BE2C (cell line): ENCODE measurements at regions not wholly inside any gene's neighbourhood (a gene's known extent, or its start where the extent isn't known, plus 50 kb on each side); places are given as distances from the start of the nearest gene placed in this dataset.

Source experiments
- DNase-seq: peaks from one replicate; pipeline ENCODE4 v3.0.0-alpha.2; 2020
- H3K27me3 ChIP-seq: fragments of 250-450 bp; sonication (Bioruptor Pico); 2 replicates; pipeline ENCODE4 v1.5.1; 2020; ENCODE audit warnings: mild to moderate bottlenecking
- H3K36me3 ChIP-seq: fragments of 250-450 bp; sonication (Bioruptor Pico); 2 replicates; pipeline ENCODE4 v1.5.1; 2020; ENCODE audit warnings: mild to moderate bottlenecking
- H3K4me1 ChIP-seq: fragments of 250-450 bp; sonication (Bioruptor Pico); 2 replicates; pipeline ENCODE4 v1.5.1; 2020
- H3K4me3 ChIP-seq: 2 replicates; pipeline ENCODE4 v1.5.1; 2011; ENCODE audit warnings: low read depth, low read length
- H3K9me3 ChIP-seq: fragments of 250-450 bp; sonication (Bioruptor Pico); 2 replicates; pipeline ENCODE4 v1.5.1; 2020
- CTCF ChIP-seq: IDR thresholded peaks from 2 replicates; pipeline ENCODE4 v1.5.1; 2012; ENCODE audit warnings: mild to moderate bottlenecking, low read depth, low read length

- TF ChIP-seq CTCF: no peak
- H3K27me3 ChIP-seq: no peaks in the 10 kb centered on the region
- no peaks in the 10 kb centered on the region for H3K4me1 ChIP-seq
These were observed 59.5 kb downstream of the FZD1 start for GRCh38 chr7:91323626-91324158.

GRCh38 chr7:91324663-91325062 is 60.4 kb downstream of the FZD1 start:
- TF ChIP-seq CTCF: no peak
- H3K9me3 ChIP-seq: no peaks in the 10 kb centered on the region
- no peak for DNase-seq
- H3K4me1 ChIP-seq: no peaks in the 10 kb centered on the region
- no peaks in the 10 kb centered on the region for H3K36me3 ChIP-seq
- no peak overlapping the region for H3K4me3 ChIP-seq
- no peaks in the 10 kb centered on the region for H3K27me3 ChIP-seq

More at GRCh38 chr7:91323626-91324158, 59.5 kb downstream of the FZD1 start:
- no peak overlapping the region for H3K4me3 ChIP-seq
- DNase-seq: no peak
- H3K36me3 ChIP-seq: no peaks in the 10 kb centered on the region
- no peaks in the 10 kb centered on the region for H3K9me3 ChIP-seq

- no peak for TF ChIP-seq CTCF
- Histone ChIP-seq H3K4me1 (no peaks in the 10 kb centered on the region), H3K9me3 (no peaks in the 10 kb centered on the region), H3K36me3 (no peaks in the 10 kb centered on the region), H3K27me3 (no peaks in the 10 kb centered on the region), H3K4me3 (no peak overlapping the region)
- no peak for DNase-seq
These were observed 61.5 kb downstream of the FZD1 start for GRCh38 chr7:91325726-91326125.

- Histone ChIP-seq H3K36me3 (no peaks in the 10 kb centered on the region), H3K27me3 (no peaks in the 10 kb centered on the region), H3K9me3 (no peaks in the 10 kb centered on the region), H3K4me3 (no peak overlapping the region), H3K4me1 (no peaks in the 10 kb centered on the region)
- DNase-seq: no peak
- no peak for TF ChIP-seq CTCF
These were observed 62.4 kb downstream of the FZD1 start for GRCh38 chr7:91326516-91327199.

- no peak overlapping the region for H3K4me3 ChIP-seq
- H3K27me3 ChIP-seq: no peaks in the 10 kb centered on the region
- H3K36me3 ChIP-seq: no peaks in the 10 kb centered on the region
- H3K4me1 ChIP-seq: no peaks in the 10 kb centered on the region
- DNase-seq: no peak
- H3K9me3 ChIP-seq: no peaks in the 10 kb centered on the region
- TF ChIP-seq CTCF: no peak
These were observed 63.1 kb downstream of the FZD1 start for GRCh38 chr7:91327346-91327745.

GRCh38 chr7:91329571-91329970 is 65.3 kb downstream of the FZD1 start:
- H3K36me3 ChIP-seq: no peaks in the 10 kb centered on the region
- no peak overlapping the region for H3K4me3 ChIP-seq
- H3K27me3 ChIP-seq: no peaks in the 10 kb centered on the region
- H3K4me1 ChIP-seq: no peaks in the 10 kb centered on the region
- TF ChIP-seq CTCF: no peak
- DNase-seq: no peak
- no peaks in the 10 kb centered on the region for H3K9me3 ChIP-seq
